HUES64 (cell line): ENCODE measurements at regions not wholly inside any gene's neighbourhood (a gene's known extent, or its start where the extent isn't known, plus 50 kb on each side); places are given as distances from the start of the nearest gene placed in this dataset.

Experiments
- H3K27ac ChIP-seq: 2 replicates; pipeline ENCODE4 v1.7.0; 2013; ENCODE audit warnings: low read depth, low read length, inconsistent platforms
- H3K27me3 ChIP-seq: 2 replicates; pipeline ENCODE4 v1.6.1; 2013; ENCODE audit warnings: mild to moderate bottlenecking, low read length; ENCODE audit not compliant: insufficient read depth
- H3K36me3 ChIP-seq: 2 replicates; pipeline ENCODE4 v1.6.1; 2013; ENCODE audit warnings: mild to moderate bottlenecking, low read length; ENCODE audit not compliant: insufficient read depth
- H3K4me1 ChIP-seq: 2 replicates; pipeline ENCODE4 v1.6.1; 2013; ENCODE audit warnings: mild to moderate bottlenecking, low read length, moderate library complexity; ENCODE audit not compliant: insufficient read depth
- H3K4me3 ChIP-seq: 2 replicates; pipeline ENCODE4 v1.5.1; 2013; ENCODE audit warnings: mild to moderate bottlenecking, low read length, moderate library complexity
- H3K9ac ChIP-seq: 2 replicates; pipeline ENCODE4 v1.6.1; 2013; ENCODE audit warnings: mild to moderate bottlenecking, low read depth, low read length
- H3K9me3 ChIP-seq: 2 replicates; pipeline ENCODE4 v1.6.1; 2013; ENCODE audit warnings: low read depth, low read length; ENCODE audit not compliant: insufficient read depth
- WGBS: fragments of 150-250, 120-280 bp; methylation state at CpG from one replicate; pipeline ENCODE4 v1.1.7; 2013; ENCODE audit warnings: missing lambda C conversion rate; 5-methylcytosine and 5-hydroxymethylcytosine counted together

DNA sequence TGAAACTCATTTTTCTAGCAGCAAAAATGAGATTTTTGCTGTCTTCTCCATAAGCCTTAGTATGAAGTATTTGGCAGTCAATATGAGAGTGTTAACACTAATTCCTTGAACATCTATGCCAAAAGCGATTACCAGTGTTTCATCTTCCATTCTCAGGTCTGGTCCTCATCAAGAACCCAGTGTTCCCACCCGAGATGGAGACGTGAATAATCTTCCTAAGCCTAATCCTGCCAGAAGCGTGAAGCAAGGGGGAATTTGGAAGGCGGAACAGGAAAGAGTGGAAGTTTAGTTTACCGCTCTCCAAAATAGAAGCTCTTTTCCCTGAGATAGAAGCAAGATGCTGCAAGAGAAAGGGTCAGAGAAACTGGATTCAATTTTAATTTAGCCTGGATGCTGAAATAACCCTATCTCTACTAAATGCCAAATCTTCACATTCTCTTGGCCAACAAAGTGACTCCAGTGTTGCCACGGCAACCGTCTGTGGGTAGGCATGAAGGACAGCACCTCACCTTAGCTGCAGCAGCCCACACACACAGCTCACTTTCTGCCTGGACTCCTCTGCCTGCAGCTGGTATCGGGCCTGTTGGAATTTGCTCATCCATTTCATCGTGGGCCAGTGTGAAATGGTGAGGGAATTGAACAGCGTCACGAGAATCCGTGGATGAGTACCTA, 711.1 kb downstream of the CBLN2 start:
- Histone ChIP-seq H3K9me3 (peaks cover 84% of the 10 kb centered on the region), H3K27me3 (no peaks in the 10 kb centered on the region), H3K9ac (no peak overlapping the region), H3K36me3 (no peaks in the 10 kb centered on the region), H3K27ac (no peak overlapping the region), H3K4me3 (no peak overlapping the region), H3K4me1 (no peaks in the 10 kb centered on the region)
- WGBS, result 87% methylated on average over 13 of the region's 13 CpGs

DNA sequence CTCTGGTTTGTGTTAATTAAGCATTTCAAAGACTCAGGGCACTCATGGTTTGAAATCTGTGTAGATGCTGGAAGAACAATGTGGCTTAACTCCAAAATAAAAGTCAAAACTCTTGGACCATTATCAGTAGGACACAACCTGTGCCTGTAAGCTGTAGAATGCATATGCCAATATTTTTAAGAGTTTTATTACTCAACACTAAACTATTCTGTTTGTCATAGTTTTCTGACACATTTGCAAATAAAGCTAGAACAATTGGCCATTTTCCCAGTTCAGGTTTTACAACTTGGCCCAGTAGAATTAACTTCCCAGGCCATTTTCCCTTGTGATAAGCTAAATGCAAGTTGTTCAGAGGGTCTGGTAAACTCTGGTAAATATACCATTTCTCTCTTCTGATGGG, 713.1 kb downstream of the CBLN2 start:
- H3K36me3 ChIP-seq, result no peaks in the 10 kb centered on the region
- no peak overlapping the region for H3K27ac ChIP-seq
- H3K4me1 ChIP-seq, result no peaks in the 10 kb centered on the region
- H3K4me3 ChIP-seq, result no peak overlapping the region
- no peak overlapping the region for H3K9ac ChIP-seq
- H3K9me3 ChIP-seq, result peaks cover 84% of the 10 kb centered on the region
- H3K27me3 ChIP-seq, result no peaks in the 10 kb centered on the region

DNA sequence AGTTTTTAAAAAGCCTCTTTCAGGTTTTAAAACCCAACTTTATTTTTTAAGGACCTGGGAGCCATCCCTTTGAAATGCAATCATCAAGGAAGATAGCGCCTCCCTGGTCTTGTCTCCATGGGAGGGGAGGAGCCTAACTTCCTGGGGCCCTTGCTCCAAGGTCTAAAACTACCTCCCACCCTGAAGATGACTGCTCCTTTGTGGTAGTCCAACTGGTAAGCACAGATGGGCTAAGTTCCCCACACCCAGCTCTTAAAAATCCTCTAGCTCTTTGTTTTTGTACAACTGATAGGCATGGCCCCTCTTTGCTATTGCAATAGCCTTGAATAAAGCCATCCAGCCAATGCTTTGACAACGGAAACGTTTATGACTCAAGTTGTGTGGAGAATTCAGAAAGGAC, 716.8 kb downstream of the CBLN2 start:
- no peaks in the 10 kb centered on the region for H3K4me1 ChIP-seq
- H3K27ac ChIP-seq, result no peak overlapping the region
- WGBS, result 69% methylated on average over 3 of the region's 3 CpGs
- H3K4me3 ChIP-seq, result no peak overlapping the region
- no peaks in the 10 kb centered on the region for H3K36me3 ChIP-seq
- peaks cover 94% of the 10 kb centered on the region for H3K9me3 ChIP-seq
- H3K9ac ChIP-seq, result no peak overlapping the region
- H3K27me3 ChIP-seq, result no peaks in the 10 kb centered on the region

GRCh38 chr18:71815305-71815704, 728.8 kb downstream of the CBLN2 start:
- WGBS, result 40% methylated on average over 1 of the region's 2 CpGs

GRCh38 chr18:71809711-71810110, 734.4 kb downstream of the CBLN2 start:
- Histone ChIP-seq H3K4me3 (no peak overlapping the region), H3K9ac (no peak overlapping the region), H3K36me3 (no peaks in the 10 kb centered on the region), H3K27me3 (no peaks in the 10 kb centered on the region), H3K4me1 (no peaks in the 10 kb centered on the region), H3K9me3 (peaks cover 87% of the 10 kb centered on the region), H3K27ac (no peak overlapping the region)
- WGBS, result 43% methylated on average over 3 of the region's 3 CpGs

More at GRCh38 chr18:71815305-71815704, 728.8 kb downstream of the CBLN2 start:
- H3K4me3 ChIP-seq, result no peak overlapping the region
- no peaks in the 10 kb centered on the region for H3K4me1 ChIP-seq
- H3K27ac ChIP-seq, result no peak overlapping the region
- H3K9ac ChIP-seq, result no peak overlapping the region
- no peaks in the 10 kb centered on the region for H3K36me3 ChIP-seq
- peaks cover 91% of the 10 kb centered on the region for H3K9me3 ChIP-seq
- no peaks in the 10 kb centered on the region for H3K27me3 ChIP-seq

GRCh38 chr18:71808616-71809015, 735.5 kb downstream of the CBLN2 start:
- Histone ChIP-seq H3K27ac (no peak overlapping the region), H3K4me3 (no peak overlapping the region), H3K9ac (no peak overlapping the region), H3K27me3 (no peaks in the 10 kb centered on the region), H3K4me1 (no peaks in the 10 kb centered on the region), H3K9me3 (peaks cover 86% of the 10 kb centered on the region), H3K36me3 (no peaks in the 10 kb centered on the region)
- 81% methylated on average over 5 of the region's 5 CpGs for WGBS

- H3K36me3 ChIP-seq, result no peaks in the 10 kb centered on the region
- H3K27me3 ChIP-seq, result no peaks in the 10 kb centered on the region
- H3K4me3 ChIP-seq, result no peak overlapping the region
- no CpG with 5 or more reads among the region's 1 CpG for WGBS
- H3K27ac ChIP-seq, result no peak overlapping the region
- H3K9me3 ChIP-seq, result peaks cover 82% of the 10 kb centered on the region
- no peak overlapping the region for H3K9ac ChIP-seq
- H3K4me1 ChIP-seq, result no peaks in the 10 kb centered on the region
Measured at GRCh38 chr18:71807586-71807985, 736.6 kb downstream of the CBLN2 start.

DNA sequence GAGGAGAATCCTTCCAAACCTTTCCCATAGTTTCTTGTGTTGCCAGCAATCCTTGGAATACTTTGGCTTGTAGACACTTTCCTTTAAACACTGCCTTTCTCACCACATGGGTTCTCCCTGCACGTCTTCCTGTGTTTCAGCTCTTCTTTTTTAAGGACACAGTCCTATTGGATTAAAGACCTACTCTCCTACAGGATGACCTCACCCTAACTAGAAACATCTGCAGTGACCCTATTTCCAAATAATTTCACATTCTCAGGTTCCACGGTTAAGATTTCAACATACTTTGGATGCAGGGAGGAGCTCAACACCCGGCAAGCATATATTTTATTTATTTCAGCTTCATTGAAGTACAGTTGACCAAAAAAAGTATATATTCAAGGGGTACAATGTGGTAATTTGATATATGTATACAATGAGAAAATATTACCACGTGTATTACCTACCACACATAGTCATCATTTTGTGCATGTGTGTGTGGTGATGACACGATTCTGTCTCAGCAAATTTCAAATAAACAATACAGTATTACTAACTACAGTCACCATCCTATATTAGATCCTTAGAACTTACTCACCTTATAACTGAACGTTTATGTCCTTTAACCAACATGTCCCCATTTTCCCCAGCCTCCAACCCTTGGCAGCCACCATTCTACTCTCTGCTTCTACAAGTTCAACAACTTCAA, 745.0 kb downstream of the CBLN2 start:
- H3K4me3 ChIP-seq, result no peak overlapping the region
- no peaks in the 10 kb centered on the region for H3K36me3 ChIP-seq
- WGBS, result 69% methylated on average over 5 of the region's 6 CpGs
- H3K9me3 ChIP-seq, result peaks cover 83% of the 10 kb centered on the region
- H3K4me1 ChIP-seq, result no peaks in the 10 kb centered on the region
- H3K27ac ChIP-seq, result no peak overlapping the region
- H3K9ac ChIP-seq, result no peak overlapping the region
- no peaks in the 10 kb centered on the region for H3K27me3 ChIP-seq

- Histone ChIP-seq H3K27me3 (no peaks in the 10 kb centered on the region), H3K4me1 (no peaks in the 10 kb centered on the region), H3K9me3 (peaks cover 79% of the 10 kb centered on the region), H3K9ac (no peak overlapping the region), H3K4me3 (no peak overlapping the region), H3K27ac (no peak overlapping the region), H3K36me3 (no peaks in the 10 kb centered on the region)
- WGBS, result 91% methylated on average over 7 of the region's 7 CpGs
Measured at GRCh38 chr18:71797554-71797953, 746.6 kb downstream of the CBLN2 start.

DNA sequence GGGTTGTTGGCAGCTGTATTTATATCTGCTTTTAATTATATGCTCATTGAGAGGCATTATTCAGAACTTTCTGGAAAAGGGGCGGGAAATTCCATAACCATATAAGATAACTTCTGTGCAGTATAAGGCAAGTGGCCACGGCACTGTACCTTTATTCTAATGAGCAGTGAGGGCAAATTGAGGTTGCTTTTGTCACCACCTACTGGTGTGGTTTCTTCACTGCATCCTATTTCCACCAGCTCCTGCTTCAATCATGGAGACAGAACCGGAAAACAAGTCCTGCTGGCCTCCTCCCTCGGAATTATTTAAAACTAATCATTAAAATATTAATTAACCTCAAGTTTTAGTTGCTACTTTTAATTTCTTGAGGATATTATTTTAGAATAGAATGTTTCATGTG, 759.4 kb downstream of the CBLN2 start:
- 86% methylated on average over 3 of the region's 4 CpGs for WGBS

GRCh38 chr18:71760541-71760940, 783.6 kb downstream of the CBLN2 start:
- 74% methylated on average over 5 of the region's 5 CpGs for WGBS
- Histone ChIP-seq H3K27ac (no peak overlapping the region), H3K9ac (no peak overlapping the region), H3K36me3 (no peaks in the 10 kb centered on the region), H3K27me3 (no peaks in the 10 kb centered on the region), H3K9me3 (peaks cover 97% of the 10 kb centered on the region), H3K4me1 (no peaks in the 10 kb centered on the region), H3K4me3 (no peak overlapping the region)

More for the DNA sequence above, 759.4 kb downstream of the CBLN2 start:
- Histone ChIP-seq H3K27ac (no peak overlapping the region), H3K36me3 (no peaks in the 10 kb centered on the region), H3K4me3 (no peak overlapping the region), H3K4me1 (no peaks in the 10 kb centered on the region), H3K9me3 (peaks cover 88% of the 10 kb centered on the region), H3K9ac (no peak overlapping the region), H3K27me3 (no peaks in the 10 kb centered on the region)
